GM12891 (cell line): ENCODE measurements at regions not wholly inside any gene's neighbourhood (a gene's known extent, or its start where the extent isn't known, plus 50 kb on each side); places are given as distances from the start of the nearest gene placed in this dataset.

Experiments used
- PAX5 ChIP-seq: IDR thresholded peaks from 2 replicates; pipeline ENCODE4 v1.6.1; 2011; ENCODE audit warnings: low read length, moderate library complexity, mild to moderate bottlenecking; ENCODE audit not compliant: insufficient read depth, severe bottlenecking
- POLR2A ChIP-seq: IDR thresholded peaks from 2 replicates; pipeline ENCODE4 v1.6.1; 2011; ENCODE audit warnings: low read depth, low read length, control low read depth
- POLR2AphosphoS5 ChIP-seq: IDR thresholded peaks from 2 replicates; pipeline ENCODE4 v1.6.1; 2011; ENCODE audit warnings: low read depth, low read length, control low read depth
- POU2F2 ChIP-seq: IDR thresholded peaks from 2 replicates; pipeline ENCODE4 v1.6.1; 2011; ENCODE audit warnings: low read depth, mild to moderate bottlenecking, control low read depth, low read length, moderate library complexity
- SPI1 ChIP-seq: IDR thresholded peaks from 2 replicates; pipeline ENCODE4 v1.6.1; 2011; ENCODE audit warnings: low read depth, low read length, control low read depth
- TAF1 ChIP-seq: IDR thresholded peaks from 2 replicates; pipeline ENCODE4 v1.6.1; 2011; ENCODE audit warnings: low read depth, low read length, control low read depth

DNA sequence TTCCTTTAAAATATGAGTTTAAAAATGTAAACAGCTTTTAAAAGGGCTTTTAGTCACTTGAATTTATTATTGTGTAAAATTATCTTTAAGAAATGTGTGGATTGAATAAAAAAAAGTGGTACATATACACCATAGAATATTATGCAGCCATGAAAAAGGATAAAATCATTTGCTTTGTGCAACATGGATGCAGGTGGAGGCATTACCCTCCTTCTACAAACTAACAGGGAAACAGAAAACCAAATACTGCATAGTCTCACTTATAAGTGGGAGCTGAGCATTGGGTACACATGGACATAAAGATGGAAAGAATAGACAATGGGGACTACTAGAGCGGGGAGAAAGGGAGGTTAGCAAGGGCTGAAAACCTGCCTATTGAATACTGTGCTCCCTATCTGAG, 999.3 kb downstream of the SLITRK5 start:
- TF ChIP-seq POLR2AphosphoS5 (no peak), POLR2A (no peak), POU2F2 (no peak), SPI1 (no peak), TAF1 (no peak), PAX5 (no peak)
